HepG2 (cell line): ENCODE measurements at regions not wholly inside any gene's neighbourhood (a gene's known extent, or its start where the extent isn't known, plus 50 kb on each side); places are given as distances from the start of the nearest gene placed in this dataset.

Source experiments
- AKNA ChIP-seq: sonication (generic); formaldehyde crosslinking; IDR thresholded peaks from 2 replicates; pipeline ENCODE4 v1.4.0; 2020; ENCODE audit warnings: missing genetic modification reagents, borderline replicate concordance
- FOSL2 ChIP-seq: sonication (generic); formaldehyde crosslinking; IDR thresholded peaks from 2 replicates; pipeline ENCODE4 v1.4.0; 2020; ENCODE audit warnings: missing genetic modification reagents
- HOXD1 ChIP-seq: sonication (generic); formaldehyde crosslinking; IDR thresholded peaks from 2 replicates; pipeline ENCODE4 v1.5.0; 2020; ENCODE audit warnings: missing genetic modification reagents
- XBP1 ChIP-seq: sonication (generic); formaldehyde crosslinking; IDR thresholded peaks from 2 replicates; pipeline ENCODE4 v1.5.0; 2020; ENCODE audit warnings: missing genetic modification reagents
- ZBTB20 ChIP-seq: sonication (generic); formaldehyde crosslinking; IDR thresholded peaks from 2 replicates; pipeline ENCODE4 v1.8.1; 2023; ENCODE audit warnings: missing genetic modification reagents, low read depth, mild to moderate bottlenecking, borderline replicate concordance
- ZHX1 ChIP-seq: sonication (generic); formaldehyde crosslinking; IDR thresholded peaks from 2 replicates; pipeline ENCODE4 v1.8.1; 2022; ENCODE audit warnings: low read depth, mild to moderate bottlenecking, missing genetic modification reagents
- ZNF432 ChIP-seq: sonication (generic); formaldehyde crosslinking; IDR thresholded peaks from 2 replicates; pipeline ENCODE4 v1.5.0; 2020; ENCODE audit warnings: missing genetic modification reagents, mild to moderate bottlenecking, borderline replicate concordance
- ZSCAN5A ChIP-seq: sonication (generic); formaldehyde crosslinking; IDR thresholded peaks from 2 replicates; pipeline ENCODE4 v1.8.0; 2022; ENCODE audit warnings: mild to moderate bottlenecking, missing genetic modification reagents, borderline replicate concordance
- TF ChIP-seq, protein P1 (sequence below): sonication (generic); formaldehyde crosslinking; IDR thresholded peaks from 2 replicates; pipeline ENCODE4 v1.9.0; 2021; ENCODE audit warnings: missing genetic modification reagents, mild to moderate bottlenecking, borderline replicate concordance
- TF ChIP-seq, protein P2 (sequence below): sonication (generic); formaldehyde crosslinking; IDR thresholded peaks from 2 replicates; pipeline ENCODE4 v1.4.0; 2020; ENCODE audit warnings: missing genetic modification reagents, borderline replicate concordance
- TF ChIP-seq, protein P3 (sequence below): sonication (generic); formaldehyde crosslinking; IDR thresholded peaks from 2 replicates; pipeline ENCODE4 v1.4.0; 2020; ENCODE audit warnings: missing genetic modification reagents

DNA sequence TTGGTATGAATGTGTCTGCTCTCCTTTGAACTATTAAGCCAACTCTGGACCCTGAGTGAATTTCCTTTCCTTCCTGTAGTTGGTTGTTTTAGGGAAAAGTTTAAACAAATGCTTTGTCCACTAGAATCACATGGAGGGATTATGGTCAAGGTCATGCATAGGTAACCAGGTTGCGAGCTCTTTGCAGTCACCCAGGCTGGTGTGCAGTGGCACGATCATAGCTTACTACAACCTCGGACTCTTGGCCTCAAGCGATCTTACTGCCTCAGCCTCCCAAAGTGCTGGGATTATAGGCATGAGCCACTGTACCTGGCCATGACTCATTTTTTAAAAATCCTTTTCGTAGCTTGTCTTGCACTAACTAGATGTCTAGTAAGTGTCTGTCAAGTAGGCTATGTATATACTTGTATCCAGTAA, 88.0 kb upstream of the SOX4 start (continued):
- no peak; the same call in 1 of the 2 replicates for TF ChIP-seq ZSCAN5A (CRISPR knock-in tag)
- TF ChIP-seq, protein P1, sequence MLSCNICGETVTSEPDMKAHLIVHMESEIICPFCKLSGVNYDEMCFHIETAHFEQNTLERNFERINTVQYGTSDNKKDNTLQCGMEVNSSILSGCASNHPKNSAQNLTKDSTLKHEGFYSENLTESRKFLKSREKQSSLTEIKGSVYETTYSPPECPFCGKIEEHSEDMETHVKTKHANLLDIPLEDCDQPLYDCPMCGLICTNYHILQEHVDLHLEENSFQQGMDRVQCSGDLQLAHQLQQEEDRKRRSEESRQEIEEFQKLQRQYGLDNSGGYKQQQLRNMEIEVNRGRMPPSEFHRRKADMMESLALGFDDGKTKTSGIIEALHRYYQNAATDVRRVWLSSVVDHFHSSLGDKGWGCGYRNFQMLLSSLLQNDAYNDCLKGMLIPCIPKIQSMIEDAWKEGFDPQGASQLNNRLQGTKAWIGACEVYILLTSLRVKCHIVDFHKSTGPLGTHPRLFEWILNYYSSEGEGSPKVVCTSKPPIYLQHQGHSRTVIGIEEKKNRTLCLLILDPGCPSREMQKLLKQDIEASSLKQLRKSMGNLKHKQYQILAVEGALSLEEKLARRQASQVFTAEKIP (CRISPR knock-in tag) = no peak
- TF ChIP-seq ZHX1 (CRISPR knock-in tag) = peak; percentile 65; the same call in 1 of the 2 replicates
- no peak for TF ChIP-seq XBP1
- TF ChIP-seq ZNF432 (CRISPR knock-in tag) = no peak
- TF ChIP-seq ZBTB20 (CRISPR knock-in tag) = peak; percentile 100
- TF ChIP-seq HOXD1 = no peak
- TF ChIP-seq FOSL2 (CRISPR knock-in tag) = peak; percentile 90
- TF ChIP-seq AKNA (CRISPR knock-in tag) = no peak
- TF ChIP-seq, protein P2, sequence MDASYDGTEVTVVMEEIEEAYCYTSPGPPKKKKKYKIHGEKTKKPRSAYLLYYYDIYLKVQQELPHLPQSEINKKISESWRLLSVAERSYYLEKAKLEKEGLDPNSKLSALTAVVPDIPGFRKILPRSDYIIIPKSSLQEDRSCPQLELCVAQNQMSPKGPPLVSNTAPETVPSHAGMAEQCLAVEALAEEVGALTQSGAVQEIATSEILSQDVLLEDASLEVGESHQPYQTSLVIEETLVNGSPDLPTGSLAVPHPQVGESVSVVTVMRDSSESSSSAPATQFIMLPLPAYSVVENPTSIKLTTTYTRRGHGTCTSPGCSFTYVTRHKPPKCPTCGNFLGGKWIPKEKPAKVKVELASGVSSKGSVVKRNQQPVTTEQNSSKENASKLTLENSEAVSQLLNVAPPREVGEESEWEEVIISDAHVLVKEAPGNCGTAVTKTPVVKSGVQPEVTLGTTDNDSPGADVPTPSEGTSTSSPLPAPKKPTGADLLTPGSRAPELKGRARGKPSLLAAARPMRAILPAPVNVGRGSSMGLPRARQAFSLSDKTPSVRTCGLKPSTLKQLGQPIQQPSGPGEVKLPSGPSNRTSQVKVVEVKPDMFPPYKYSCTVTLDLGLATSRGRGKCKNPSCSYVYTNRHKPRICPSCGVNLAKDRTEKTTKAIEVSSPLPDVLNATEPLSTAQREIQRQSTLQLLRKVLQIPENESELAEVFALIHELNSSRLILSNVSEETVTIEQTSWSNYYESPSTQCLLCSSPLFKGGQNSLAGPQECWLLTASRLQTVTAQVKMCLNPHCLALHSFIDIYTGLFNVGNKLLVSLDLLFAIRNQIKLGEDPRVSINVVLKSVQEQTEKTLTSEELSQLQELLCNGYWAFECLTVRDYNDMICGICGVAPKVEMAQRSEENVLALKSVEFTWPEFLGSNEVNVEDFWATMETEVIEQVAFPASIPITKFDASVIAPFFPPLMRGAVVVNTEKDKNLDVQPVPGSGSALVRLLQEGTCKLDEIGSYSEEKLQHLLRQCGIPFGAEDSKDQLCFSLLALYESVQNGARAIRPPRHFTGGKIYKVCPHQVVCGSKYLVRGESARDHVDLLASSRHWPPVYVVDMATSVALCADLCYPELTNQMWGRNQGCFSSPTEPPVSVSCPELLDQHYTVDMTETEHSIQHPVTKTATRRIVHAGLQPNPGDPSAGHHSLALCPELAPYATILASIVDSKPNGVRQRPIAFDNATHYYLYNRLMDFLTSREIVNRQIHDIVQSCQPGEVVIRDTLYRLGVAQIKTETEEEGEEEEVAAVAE (CRISPR knock-in tag) = peak; percentile 73
- TF ChIP-seq, protein P3, sequence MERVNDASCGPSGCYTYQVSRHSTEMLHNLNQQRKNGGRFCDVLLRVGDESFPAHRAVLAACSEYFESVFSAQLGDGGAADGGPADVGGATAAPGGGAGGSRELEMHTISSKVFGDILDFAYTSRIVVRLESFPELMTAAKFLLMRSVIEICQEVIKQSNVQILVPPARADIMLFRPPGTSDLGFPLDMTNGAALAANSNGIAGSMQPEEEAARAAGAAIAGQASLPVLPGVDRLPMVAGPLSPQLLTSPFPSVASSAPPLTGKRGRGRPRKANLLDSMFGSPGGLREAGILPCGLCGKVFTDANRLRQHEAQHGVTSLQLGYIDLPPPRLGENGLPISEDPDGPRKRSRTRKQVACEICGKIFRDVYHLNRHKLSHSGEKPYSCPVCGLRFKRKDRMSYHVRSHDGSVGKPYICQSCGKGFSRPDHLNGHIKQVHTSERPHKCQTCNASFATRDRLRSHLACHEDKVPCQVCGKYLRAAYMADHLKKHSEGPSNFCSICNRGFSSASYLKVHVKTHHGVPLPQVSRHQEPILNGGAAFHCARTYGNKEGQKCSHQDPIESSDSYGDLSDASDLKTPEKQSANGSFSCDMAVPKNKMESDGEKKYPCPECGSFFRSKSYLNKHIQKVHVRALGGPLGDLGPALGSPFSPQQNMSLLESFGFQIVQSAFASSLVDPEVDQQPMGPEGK = peak; percentile 51; the same call in 1 of the 2 replicates
